Peyer's patch (tissue), 4 donors: ENCODE measurements at regions not wholly inside any gene's neighbourhood (a gene's known extent, or its start where the extent isn't known, plus 50 kb on each side); places are given as distances from the start of the nearest gene placed in this dataset.

ENCODE experiments used
- CTCF ChIP-seq, 6 experiments: fragments of 450-650 bp in 4 of 6; fragments of 200-600 bp in 2 of 6; sonication (generic) in 1 of 6; IDR thresholded peaks; one replicate each; pipeline ENCODE4 v1.5.1; 2017 to 2019; ENCODE audit warnings: antibody characterized with exemption in 6 of 6, mild to moderate bottlenecking in 3 of 6, moderate library complexity in 1 of 6
- POLR2A ChIP-seq, 2 donors: fragments of 450-650 bp; IDR thresholded peaks; one replicate each; pipeline ENCODE4 v1.5.1; 2017; ENCODE audit warnings: antibody characterized with exemption in 2 of 2, mild to moderate bottlenecking in 2 of 2, moderate library complexity in 2 of 2

- TF ChIP-seq CTCF (IDR thresholded peaks at IDR 0.05) (no peak), POLR2A (IDR thresholded peaks at IDR 0.05) (no peak)
Observed at GRCh38 chr9:118017607-118018122, 313.5 kb downstream of the TLR4 start.
